NCI-H774 (cell line): ENCODE measurements at regions not wholly inside any gene's neighbourhood (a gene's known extent, or its start where the extent isn't known, plus 50 kb on each side); places are given as distances from the start of the nearest gene placed in this dataset.
"Not testable (repeated sequence)": the region's sequence is repeated elsewhere in the genome, so short reads cannot be mapped to it uniquely, and the experiment has no call there.

ENCODE experiments used
- DNase-seq: peaks from one replicate; lab custom pipeline; 2025; lab: John Stamatoyannopoulos, UW

DNA sequence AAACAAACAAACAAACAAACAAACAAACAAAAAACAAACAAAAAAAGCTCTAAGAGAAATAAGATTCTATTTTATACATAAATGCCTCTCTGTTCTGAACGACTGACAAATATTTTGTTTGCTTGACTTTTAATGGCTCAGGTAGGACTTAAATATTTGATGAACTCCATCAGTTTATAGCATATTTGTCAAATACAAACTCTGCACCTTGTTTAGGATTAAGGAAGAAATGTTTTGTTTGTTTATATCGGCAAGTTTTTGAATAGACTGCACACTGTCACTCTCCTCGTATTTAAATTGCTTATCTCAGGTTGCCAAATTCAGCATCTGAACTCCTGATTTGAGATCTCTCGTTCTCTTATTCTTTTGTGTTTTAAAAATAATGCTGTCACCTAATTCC is 1499.7 kb upstream of the SLC10A2 start:
- DNase-seq = no peak

DNA sequence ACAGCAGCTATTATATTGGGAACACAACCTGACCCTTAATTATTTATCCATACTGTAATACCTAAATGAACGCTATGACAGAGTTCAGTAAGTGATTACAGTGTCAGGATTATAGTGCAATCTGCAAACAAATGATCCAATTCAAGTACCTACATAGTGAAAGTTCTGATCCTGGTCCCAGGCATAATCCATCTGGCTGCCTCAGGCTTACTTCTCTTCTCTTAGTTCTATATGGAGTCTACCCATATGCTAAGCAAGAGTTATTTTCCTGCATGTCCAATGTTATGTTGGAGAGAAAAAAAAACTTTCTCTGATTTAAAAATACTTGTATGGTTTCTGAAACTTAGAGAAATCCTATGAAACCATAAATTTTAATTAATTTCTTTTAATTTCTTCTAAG is 1487.7 kb upstream of the SLC10A2 start:
- DNase-seq = no peak

DNA sequence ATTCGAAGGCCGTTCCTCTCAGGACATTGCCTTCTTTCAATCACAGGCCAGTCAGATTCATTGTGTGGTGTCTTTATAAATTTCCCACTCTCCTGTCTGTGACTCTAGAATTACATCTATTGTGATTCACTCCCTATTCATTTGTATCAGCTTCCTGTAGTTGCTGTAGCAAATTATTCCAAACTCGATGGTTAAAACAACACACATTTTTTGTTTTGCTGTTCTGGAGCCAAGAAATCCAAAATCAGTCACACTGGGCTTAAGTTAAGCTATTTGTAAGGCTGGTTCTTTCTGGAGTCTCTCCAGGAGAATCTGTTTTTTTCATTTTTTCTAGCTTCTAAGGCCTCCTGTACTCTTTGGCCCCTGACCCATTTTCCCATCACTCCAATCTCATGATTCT is 1487.0 kb upstream of the SLC10A2 start:
- no peak for DNase-seq

DNA sequence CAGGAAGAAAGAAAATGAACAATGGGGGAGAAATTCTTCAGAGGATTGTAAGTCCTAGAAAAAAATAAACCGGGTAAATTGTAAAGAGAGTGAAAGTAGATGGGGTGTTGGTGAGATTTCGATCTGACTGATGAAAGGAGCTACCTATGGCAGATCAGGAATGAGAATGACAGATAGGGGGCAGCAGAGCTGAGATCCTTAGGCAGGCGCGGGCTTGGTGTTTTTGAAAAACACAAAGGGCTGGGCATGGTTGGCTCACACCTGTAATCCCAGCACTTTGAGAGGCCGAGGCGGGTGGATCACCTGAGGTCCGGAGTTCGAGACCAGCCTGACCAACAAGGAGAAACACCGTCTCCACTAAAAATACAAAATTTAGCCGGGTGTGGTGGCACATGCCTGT is 1468.6 kb upstream of the SLC10A2 start:
- no peak for DNase-seq

DNA sequence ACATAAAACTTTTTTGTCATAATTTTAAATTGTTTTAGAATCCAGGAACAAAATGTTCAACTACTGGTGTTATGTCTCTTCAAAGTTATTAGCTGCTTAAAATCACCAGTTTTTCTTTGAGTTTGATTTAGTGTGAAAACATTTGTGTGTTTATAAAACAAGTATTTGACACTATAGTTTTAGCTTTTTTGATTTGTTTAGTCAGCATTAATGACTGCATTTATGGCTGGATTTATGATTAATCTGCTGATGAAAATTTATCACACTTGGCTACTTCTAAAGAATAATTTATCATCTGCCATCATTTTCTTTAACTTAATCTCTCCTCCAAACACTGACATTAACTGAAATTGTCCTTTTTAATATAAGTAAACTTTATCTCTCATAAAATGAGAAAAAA is 1465.9 kb upstream of the SLC10A2 start:
- DNase-seq = no peak

DNA sequence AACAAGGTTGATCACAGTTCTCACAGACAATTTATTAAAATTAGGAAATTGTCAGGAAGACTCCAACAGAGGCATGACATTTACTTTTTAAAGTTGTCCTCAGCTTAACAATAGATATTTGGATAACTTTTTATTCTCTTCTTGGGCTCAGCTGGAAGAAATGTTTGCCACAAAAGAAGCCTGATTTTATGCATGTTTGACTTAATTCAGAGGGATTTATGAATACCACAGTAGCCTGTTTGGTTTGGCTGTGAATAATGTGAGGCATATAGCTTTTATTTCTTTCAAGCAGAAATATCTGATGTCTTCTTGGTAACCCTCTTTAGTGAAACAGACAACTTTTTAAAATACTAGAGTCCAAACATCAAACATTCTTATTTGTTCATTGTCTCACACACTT is 1464.5 kb upstream of the SLC10A2 start:
- no peak for DNase-seq

DNA sequence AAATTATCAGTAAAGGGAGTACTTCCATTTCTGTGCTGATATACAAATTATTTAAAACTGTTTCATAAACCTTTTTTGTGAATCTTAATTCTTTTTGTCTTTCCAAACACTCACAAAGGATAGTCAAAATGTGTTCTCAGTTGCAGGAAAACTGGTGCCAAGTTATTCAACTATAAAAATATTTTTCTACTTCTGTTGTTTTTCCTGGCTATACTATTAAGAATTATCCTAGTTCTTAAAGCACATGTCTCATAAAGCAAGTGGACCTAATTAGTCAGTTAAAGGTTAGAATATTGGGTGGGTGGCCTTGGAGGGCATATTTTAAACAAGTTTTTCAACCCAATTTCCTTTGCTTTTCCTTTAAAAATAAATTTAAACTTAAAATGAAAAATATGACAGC is 1460.3 kb upstream of the SLC10A2 start:
- DNase-seq = no peak

DNA sequence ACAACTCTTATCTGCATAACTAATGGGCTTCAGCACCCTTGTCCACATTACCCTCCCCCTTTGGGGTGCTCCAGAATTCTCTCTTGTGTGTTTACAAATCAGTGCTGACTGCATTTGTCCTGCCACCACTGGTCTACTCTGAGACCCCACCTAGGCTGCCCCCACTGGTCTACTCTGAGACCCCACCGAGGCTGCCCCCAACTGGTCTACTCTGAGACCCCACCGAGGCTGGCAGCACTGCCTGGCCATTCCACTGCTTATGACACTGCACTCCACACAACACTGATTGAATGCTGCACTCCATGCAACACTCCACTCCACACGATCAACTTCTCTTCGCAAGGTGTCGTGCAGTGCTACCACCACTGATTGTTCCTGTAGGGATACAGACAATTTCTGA is 1459.2 kb upstream of the SLC10A2 start:
- DNase-seq = no peak

DNA sequence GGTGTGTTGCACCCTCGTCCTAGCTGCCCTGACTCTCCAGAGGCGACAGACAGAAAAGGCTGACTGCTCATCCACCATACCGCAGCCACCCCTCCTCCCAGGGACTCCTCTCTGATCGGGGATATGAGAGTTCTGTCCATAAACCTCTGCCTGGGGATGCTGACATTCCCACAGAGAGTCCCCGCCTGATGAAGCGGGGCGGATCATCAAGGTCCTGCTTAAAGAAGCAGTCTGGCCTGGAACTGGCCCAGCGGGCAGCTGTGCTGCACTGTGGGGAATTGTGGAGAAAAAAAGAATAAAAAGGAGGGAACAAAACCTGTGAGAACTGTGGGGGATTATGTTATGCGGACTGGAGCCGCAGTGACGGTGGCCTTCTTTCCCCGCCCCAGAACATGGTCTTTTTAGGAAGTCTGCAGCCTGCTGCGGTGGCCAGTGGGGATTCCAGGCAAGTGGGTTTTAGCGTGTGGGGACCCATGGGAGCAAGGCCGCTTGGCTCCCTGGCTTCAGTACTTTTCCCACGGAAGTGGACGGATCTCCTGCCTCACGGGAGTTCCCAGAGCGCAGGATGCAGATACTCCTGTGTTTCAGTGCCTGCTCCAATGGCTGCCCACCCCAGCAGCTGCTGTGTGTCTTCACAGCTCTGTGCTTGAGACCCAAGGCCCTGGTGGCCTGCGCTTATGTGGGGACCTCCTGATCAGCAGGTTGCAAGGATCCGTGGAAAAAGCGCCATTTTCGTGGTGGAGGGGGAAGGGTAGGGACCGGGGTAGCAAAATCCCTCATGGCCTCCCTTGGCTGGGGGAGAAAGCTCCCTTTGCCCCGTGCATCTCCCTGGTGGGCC is 1456.2 kb upstream of the SLC10A2 start:
- DNase-seq = no peak

DNA sequence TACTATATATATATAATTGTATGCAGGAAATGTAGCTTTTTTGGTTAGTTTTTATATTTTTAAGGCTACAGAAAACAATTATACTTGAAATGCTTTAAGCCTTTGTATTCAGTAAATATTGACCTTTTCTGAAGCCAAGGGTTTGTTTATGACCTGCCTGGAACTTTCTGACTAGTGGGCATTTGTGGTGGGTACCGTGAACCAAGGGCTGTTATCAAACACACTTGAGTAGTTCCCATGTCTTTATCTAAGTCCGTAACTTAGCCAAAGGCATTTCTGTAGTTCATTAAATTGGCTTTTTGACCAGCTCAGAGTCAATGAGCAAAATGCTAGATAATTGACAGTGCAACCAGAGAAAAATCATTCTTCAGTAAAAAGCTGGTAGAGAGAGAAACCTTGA is 1444.2 kb upstream of the SLC10A2 start:
- no peak for DNase-seq

DNA sequence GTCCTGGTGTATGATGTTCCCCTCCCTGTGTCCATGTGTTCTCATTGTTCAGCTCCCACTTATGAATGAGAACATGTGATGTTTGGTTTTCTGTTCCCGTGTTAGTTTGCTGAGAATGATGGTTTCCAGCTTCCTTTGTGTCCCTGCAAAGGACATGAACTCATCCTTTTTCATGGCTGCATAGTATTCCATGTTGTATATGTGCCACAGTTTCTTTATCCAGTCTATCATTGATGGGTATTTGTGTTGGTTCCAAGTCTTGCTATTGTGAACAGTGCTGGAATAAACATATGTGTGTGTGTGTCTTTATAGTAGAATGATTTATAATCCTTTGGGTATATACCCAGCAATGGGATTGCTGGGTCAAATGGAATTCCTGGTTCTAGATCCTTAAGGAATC is 1427.3 kb upstream of the SLC10A2 start:
- DNase-seq = not testable (repeated sequence)

DNA sequence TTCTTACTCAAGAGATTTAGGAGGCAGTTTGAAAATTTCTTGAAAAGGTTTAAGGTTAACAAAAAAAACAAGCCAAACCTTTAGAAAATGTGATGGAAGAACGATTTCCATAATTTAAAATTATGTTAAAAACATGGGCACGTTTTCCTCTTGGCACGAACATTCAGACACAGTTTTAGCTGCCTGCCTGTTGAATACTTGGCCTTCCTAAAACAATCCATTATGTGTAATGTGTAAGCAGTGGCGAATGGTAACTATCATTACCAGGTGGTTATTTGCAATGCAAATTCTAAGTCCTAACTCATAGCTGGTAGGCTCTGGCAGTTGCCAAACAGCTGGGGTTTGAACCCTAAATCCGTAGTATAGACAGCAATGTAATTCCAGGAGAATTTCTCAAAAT is 1425.7 kb upstream of the SLC10A2 start:
- DNase-seq = no peak

DNA sequence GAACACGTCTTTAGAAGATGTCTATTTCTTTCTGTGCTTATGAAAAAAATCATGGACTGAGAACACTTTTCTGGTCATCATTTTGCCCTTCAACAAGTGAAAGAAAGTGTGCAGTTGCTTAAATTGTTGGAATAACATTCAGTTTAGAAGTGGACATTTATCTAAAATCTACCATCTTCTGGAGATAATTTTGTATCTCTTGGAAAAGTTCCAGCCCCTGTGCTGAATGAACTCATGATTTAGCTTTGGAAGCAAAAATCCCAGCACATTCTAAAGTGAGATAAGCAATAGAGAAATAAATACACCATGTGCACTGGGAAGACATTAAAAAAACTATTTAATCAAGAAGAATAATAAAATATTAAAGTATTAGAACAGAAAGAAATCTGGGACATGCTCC is 1420.8 kb upstream of the SLC10A2 start:
- DNase-seq = no peak

DNA sequence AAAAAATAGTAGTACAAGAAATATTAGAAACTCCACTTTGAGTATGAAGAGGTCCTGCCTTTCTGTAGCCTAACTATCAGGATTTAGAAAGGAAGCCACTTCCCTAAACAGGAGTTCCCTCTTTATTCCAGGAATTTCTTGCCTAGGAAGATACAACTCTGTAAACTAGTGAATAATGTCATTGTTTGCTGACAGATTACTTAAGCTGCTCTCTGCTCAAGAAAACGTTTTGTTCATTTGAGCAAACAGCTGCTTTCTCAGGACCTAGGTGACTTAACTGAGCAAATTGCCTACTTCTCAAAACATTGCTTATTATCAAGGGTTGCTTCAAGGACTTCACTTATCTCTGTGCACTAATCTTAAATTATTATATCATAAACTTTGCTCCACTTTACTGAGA is 1419.4 kb upstream of the SLC10A2 start:
- DNase-seq = no peak

DNA sequence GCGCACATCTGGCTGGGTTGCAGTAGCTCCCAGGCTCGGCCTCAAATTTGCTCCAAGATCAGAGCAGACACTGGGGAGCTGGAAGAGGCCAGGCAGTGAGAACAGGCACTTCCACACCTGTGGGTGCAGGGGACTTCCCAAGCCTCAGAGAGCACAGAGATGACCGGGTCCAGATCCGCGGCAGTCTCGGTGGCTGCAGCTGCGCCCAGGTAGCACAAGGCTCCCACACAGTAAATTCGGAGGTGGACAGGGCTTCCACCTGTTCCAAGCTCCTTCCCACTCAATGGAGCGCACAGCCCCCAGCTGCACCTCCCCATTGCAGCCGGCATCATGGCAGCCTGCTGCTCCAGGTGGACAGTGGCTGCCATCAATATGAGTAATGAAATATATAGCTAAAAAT is 1417.4 kb upstream of the SLC10A2 start:
- DNase-seq = no peak

DNA sequence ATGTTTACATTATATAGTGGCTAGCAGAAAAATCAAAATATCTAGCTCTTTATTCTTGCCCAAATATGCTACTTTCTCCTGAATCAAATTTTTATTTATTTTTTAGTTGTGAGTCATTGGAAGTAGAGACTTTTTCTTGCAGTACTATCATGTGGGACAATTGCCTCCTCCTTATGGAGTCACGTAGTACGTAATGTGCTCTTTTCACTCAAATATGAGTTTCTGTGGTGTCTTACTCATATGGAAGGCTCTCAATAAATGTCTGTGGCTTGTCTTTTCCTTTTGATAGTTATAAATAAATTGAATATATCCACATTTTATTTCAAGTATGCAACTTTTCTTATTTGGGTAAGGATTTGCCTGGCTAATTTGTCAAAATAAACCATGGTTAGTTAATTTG is 1411.0 kb upstream of the SLC10A2 start:
- no peak for DNase-seq

DNA sequence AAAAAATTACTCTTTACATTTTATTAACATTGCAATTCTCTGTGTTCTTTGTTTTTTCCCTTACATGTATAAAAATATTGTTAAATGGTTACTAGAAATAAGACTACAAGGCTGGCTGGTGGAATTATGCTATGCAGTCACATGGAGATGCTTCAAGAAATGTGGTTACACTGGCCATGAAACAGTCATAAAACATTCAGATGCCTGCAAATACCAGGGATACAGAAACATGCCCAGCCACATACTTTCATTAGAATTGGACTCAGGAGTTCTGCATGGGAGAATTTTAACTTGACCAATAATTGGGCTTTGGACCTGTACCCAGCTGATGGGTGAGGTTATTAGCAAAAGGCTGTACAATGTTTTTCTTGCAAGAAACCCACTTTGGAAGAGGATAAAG is 1407.7 kb upstream of the SLC10A2 start:
- DNase-seq = no peak

DNA sequence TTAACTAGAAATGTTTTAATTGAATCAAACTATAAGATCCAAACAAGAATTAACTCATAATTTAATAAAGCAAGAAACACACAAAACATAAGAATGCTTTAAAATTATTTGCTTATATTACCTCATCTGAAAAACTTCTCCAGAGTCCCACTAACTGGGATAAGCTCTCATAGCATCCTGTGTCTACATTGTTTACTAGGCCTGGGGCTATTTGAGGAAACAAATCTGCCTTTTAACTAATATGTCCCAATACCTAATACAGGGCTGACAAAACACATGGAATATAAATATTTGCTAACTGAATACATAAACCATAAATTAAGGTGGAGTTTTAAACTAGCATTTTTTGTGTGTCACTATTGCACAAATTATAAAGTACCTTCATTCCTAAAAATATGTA is 1399.8 kb upstream of the SLC10A2 start:
- DNase-seq = no peak

DNA sequence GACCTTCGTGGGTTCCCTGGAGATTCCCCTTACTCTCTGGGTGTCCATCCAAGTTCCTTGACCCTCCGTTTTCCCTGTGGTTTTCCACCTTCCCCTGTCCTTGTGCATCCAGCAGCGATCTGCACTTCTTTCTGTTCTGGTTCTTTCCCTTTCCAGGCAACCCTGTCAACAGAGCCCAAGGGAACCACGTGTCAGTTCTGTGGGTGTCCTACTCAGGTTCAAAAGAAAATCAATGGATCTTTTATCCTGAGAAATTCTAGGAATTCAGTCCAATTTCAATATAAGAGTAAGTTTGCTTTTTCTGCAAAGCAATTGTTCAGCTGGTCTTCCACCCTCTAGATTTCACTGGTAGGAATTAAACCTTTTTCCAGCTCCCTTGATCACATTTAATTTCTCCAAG is 1394.8 kb upstream of the SLC10A2 start:
- DNase-seq = no peak

DNA sequence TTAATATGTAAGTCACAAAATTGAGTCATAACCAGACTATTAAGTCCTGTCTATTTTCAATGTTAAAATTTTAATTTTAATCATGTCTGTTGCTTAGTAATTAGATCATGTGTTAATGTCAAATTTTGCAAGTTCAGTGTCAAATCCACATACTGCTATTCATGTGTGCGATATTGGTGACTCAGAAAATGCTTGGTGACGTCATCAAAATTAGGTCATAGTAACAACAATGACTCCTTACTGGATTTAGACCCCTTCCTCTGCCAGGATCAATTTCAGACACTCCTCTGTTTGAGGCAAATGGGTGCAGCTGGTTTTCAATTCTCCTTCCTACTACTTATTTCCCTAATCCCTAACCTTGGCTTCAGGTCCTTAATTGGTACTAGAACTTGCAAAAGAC is 1394.3 kb upstream of the SLC10A2 start:
- no peak for DNase-seq

DNA sequence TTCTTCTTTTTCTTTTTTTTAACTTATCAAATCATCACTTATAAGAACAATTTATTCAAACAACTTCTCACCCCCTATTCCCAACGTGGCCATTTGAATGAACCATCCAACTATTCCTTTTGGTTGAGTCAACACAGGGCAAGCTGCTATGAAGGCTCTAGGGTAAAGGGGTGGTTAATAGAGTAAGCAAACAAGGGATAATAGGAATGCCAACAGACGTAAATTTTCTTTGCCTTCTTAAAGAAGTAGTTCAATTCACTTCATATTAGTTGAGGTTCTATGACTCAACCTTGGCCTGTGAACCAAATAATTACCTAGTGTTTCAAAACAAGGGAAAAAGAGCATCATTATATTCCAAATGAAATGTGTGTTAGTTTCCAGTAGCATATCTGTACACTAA is 1383.8 kb upstream of the SLC10A2 start:
- DNase-seq = no peak

DNA sequence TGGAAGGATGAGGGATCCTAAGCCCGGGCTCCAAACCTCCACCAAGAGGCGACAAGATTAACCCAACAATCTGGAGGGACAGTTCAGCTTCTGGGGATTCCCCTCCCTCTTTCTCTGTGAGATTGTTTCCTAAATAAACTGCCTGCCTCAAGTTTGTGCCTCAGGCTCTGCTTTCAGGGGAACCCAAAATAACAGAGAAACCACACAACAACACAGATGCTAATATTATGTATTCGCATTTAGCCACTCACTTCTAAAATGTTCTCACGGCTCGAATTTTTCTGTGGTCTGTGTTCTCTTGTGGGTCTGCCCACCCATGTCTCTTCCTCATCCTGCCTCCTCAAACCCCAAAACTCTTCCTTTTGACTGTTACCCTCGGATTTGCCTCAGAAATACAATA is 1381.1 kb upstream of the SLC10A2 start:
- no peak for DNase-seq

DNA sequence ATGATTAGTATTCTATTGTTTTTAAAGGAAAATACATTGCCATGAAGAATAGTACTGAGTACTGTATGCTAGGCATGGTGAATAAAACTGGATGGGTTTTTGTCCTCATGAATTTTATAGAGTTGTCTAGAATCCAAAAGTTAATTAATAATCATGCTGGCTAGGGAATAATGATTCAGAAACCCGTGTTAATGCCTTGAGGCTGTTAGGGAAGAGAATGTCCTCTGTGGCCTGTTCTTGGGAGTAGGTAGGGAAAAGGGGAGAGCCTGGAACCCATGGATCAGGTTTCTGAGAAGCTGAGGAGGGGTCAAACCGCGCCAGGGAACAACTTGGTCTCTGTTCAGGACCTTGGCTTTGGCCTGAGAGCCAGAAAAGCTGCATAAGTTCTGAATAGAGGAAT is 1376.3 kb upstream of the SLC10A2 start:
- no peak for DNase-seq

DNA sequence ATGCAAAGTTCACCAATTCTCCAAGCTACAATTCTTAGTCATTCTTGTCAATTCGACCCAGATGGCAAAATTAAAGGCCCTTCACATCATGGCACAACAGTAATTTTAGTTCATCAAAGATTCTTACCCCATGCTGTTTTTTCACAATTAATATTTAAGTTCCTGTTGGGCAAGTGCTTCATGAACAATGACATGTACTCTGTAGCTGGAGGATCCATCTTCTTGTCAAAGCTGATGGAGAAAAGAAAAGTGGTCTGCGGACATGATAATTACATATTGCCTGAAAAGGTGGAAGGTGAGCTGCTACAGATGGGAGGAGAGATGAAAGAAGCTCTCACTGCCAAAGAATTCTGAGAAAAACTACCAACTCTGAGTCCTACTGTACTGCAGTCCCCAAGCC is 1370.3 kb upstream of the SLC10A2 start:
- no peak for DNase-seq

DNA sequence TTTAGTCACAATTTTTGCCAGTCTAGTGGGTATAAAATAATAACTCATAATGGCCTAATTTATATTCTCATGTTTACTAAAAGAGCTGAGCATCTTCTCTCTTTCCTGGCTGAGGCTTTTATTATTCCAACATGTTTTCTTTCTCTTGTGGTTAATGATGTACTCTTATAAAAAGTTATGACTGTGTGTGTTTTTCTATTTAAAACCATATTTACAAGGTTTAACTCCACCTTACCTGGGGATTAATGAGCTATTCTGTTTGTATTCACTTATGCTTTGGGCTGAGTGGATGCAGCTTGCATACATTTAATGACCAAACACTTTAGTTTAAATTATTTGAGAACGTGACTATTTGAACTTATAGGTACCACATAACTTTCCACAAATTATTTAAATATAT is 1365.7 kb upstream of the SLC10A2 start:
- DNase-seq = no peak
